Breast epithelium (tissue), 3 donors: ENCODE measurements at regions not wholly inside any gene's neighbourhood (a gene's known extent, or its start where the extent isn't known, plus 50 kb on each side); places are given as distances from the start of the nearest gene placed in this dataset.

Source experiments
- POLR2A ChIP-seq: fragments of 450-650 bp; IDR thresholded peaks from one replicate; pipeline ENCODE4 v1.6.1; 2016; ENCODE audit warnings: antibody characterized with exemption, mild to moderate bottlenecking, moderate library complexity
- POLR2AphosphoS5 ChIP-seq, 3 donors: sonication (generic); formaldehyde crosslinking; IDR thresholded peaks; one replicate each; pipeline ENCODE4 v1.6.1; 2017; ENCODE audit warnings: antibody characterized with exemption in 3 of 3
- TF ChIP-seq, protein P1 (sequence below), 3 donors: fragments of 450-650 bp; IDR thresholded peaks; one replicate each; pipeline ENCODE4 v1.5.1; 2016 to 2017; ENCODE audit warnings: antibody characterized with exemption in 3 of 3, mild to moderate bottlenecking in 3 of 3, moderate library complexity in 3 of 3

DNA sequence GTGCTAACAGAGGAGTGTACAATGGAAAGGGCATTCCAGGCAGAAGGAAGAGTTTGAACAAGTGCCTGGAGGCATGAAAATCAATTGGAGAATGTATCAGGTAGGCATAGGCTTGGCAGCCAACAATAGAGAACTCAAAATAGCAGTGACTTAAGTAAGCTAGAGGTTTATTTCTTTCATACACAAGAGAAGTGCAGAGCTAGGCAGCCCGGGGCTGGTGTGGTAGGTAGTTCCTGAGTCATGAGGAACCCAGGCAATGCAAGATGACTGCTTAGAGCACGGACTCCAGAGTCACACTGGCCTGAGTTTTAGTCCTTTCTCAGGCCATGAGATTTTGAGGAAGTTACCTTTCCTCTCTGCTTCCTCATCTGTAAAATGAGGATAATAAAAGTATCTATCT, 74.8 kb upstream of the LRRN2 start:
- TF ChIP-seq, protein P1, sequence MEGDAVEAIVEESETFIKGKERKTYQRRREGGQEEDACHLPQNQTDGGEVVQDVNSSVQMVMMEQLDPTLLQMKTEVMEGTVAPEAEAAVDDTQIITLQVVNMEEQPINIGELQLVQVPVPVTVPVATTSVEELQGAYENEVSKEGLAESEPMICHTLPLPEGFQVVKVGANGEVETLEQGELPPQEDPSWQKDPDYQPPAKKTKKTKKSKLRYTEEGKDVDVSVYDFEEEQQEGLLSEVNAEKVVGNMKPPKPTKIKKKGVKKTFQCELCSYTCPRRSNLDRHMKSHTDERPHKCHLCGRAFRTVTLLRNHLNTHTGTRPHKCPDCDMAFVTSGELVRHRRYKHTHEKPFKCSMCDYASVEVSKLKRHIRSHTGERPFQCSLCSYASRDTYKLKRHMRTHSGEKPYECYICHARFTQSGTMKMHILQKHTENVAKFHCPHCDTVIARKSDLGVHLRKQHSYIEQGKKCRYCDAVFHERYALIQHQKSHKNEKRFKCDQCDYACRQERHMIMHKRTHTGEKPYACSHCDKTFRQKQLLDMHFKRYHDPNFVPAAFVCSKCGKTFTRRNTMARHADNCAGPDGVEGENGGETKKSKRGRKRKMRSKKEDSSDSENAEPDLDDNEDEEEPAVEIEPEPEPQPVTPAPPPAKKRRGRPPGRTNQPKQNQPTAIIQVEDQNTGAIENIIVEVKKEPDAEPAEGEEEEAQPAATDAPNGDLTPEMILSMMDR (IDR thresholded peaks at IDR 0.05), result no peak
- TF ChIP-seq POLR2AphosphoS5 (IDR thresholded peaks at IDR 0.05) (no peak), POLR2A (no peak)
